ENCODE measurements at regions not wholly inside any gene's neighbourhood (a gene's known extent, or its start where the extent isn't known, plus 50 kb on each side); places are given as distances from the start of the nearest gene placed in this dataset.

DNA sequence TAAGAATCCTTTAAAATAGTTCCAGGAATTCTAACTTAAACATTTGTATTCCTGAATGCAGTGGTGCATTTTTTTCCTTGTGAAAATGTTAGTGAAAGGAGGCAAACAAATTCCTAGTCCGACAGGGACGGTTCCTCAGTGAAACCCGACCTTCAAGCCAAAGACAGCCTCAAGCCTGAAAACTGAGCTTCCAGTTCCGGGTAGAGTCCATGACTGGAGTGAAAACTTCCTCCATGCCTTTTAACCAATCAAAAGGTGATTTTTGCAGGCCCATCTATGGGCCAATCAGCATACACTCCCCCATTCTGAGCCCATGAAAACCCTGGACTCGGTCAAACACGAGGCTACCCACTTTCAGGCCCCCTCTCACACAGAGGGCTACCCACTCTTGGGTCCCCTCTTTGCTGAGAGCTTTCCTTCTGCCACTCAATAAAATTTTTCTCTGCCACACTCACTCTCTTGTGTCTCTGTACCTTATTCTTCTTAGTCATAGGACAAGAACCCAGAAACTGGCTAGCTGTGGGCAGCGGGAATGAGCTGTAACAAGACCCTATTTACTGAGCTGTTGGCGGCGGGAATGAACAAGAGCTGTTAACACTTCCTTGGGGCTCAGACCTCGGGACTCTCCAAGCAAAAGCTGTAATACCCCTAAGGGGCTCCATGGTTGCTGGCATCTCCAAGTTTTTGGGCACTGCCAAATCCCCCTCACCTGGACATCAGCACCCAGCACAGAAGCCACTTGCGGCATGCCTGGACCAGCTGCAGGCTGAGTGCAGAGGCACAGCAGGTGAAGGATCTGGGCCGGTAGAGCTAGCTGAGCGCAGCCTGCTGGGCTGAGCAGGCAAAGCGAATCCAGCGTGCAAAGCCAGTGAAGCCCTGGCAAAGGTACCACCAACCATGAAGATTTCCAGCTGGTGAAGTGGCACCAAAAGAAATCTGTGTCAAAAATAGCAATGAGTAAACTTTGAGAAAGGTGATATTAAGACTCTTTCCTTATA is 598.8 kb downstream of the MCTP2 start:
- Histone ChIP-seq H3K27ac (no peak overlapping the region), H3K27me3 (no peaks in the 10 kb centered on the region), H3K36me3 (replicated peaks in 1 of 2) (no peaks in the 10 kb centered on the region), H3K4me3 (no peak overlapping the region), H3K9me3 (replicated peaks in 1 of 3) (no peaks in the 10 kb centered on the region), H3K4me1 (replicated peaks in 1 of 2) (no peaks in the 10 kb centered on the region)
- TF ChIP-seq, protein P1, sequence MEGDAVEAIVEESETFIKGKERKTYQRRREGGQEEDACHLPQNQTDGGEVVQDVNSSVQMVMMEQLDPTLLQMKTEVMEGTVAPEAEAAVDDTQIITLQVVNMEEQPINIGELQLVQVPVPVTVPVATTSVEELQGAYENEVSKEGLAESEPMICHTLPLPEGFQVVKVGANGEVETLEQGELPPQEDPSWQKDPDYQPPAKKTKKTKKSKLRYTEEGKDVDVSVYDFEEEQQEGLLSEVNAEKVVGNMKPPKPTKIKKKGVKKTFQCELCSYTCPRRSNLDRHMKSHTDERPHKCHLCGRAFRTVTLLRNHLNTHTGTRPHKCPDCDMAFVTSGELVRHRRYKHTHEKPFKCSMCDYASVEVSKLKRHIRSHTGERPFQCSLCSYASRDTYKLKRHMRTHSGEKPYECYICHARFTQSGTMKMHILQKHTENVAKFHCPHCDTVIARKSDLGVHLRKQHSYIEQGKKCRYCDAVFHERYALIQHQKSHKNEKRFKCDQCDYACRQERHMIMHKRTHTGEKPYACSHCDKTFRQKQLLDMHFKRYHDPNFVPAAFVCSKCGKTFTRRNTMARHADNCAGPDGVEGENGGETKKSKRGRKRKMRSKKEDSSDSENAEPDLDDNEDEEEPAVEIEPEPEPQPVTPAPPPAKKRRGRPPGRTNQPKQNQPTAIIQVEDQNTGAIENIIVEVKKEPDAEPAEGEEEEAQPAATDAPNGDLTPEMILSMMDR (IDR thresholded peaks at IDR 0.05) = no peak
- no peak for TF ChIP-seq POLR2A (IDR thresholded peaks at IDR 0.05)
- DNase-seq = no peak
- intact Hi-C loops (cut with DNase I) = no loop called here
- WGBS, 4 donors = 82 to 90% (median 89%) methylated on average over 15 of the region's 15 CpGs

DNA sequence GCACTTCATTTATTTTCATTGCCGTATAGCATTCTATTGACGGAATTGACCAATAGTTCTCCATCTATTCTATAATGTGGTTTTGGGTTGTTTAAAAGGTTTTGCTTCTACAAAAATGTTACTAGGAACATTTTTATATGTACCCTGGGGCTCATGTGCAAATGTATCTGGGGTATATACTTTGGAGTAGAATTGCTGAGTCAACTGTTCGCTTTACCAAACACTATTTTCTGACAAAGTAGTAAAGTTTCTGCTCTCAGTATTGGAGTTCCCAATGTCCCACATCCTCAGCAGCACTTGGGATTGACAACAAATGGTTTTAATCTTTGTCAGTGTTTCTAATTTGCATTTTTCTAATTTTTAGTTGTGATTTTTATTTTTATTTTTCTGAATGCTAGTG is 602.6 kb downstream of the MCTP2 start:
- 86 to 92% (median 87%) methylated on average over 3 of the region's 3 CpGs for WGBS, 4 donors
- Histone ChIP-seq H3K27ac (no peak overlapping the region), H3K36me3 (replicated peaks in 1 of 2) (no peaks in the 10 kb centered on the region), H3K4me1 (replicated peaks in 1 of 2) (no peaks in the 10 kb centered on the region), H3K9me3 (replicated peaks in 1 of 3) (no peaks in the 10 kb centered on the region), H3K4me3 (no peak overlapping the region), H3K27me3 (no peaks in the 10 kb centered on the region)
- no peak for DNase-seq
- TF ChIP-seq POLR2A (IDR thresholded peaks at IDR 0.05) = no peak
- TF ChIP-seq, protein P1 (IDR thresholded peaks at IDR 0.05) = no peak
- intact Hi-C loops (cut with DNase I) = no loop called here

DNA sequence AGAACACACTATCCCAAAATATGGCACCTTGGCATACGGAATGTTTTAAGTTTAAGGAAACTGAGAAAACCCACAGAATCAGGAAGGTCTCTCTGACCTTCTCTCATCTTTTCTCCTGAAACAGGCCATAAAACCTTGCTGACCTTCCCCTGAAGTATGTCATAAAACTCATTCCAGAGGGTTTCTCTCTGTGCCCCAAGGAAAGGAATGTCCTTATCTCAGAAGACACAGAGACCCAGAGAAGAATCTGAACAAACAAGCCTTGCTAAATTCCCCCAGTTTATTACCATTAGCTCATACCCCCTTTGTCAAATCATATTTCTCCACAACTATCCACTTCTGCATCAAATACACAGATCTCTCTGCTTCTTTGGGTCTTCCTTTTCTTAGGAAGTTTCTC is 603.1 kb downstream of the MCTP2 start:
- intact Hi-C loops (cut with DNase I) = no loop called here
- no peaks in the 10 kb centered on the region for H3K36me3 ChIP-seq (replicated peaks in 1 of 2)
- H3K27ac ChIP-seq = no peak overlapping the region
- H3K4me3 ChIP-seq = no peak overlapping the region
- no peaks in the 10 kb centered on the region for H3K4me1 ChIP-seq (replicated peaks in 1 of 2)
- 52 to 71% (median 57%) methylated on average over 1 of the region's 1 CpG for WGBS, 4 donors
- TF ChIP-seq, protein P1 (IDR thresholded peaks at IDR 0.05) = no peak
- TF ChIP-seq POLR2A (IDR thresholded peaks at IDR 0.05) = no peak
- no peaks in the 10 kb centered on the region for H3K27me3 ChIP-seq
- DNase-seq = no peak
- no peaks in the 10 kb centered on the region for H3K9me3 ChIP-seq (replicated peaks in 1 of 3)

DNA sequence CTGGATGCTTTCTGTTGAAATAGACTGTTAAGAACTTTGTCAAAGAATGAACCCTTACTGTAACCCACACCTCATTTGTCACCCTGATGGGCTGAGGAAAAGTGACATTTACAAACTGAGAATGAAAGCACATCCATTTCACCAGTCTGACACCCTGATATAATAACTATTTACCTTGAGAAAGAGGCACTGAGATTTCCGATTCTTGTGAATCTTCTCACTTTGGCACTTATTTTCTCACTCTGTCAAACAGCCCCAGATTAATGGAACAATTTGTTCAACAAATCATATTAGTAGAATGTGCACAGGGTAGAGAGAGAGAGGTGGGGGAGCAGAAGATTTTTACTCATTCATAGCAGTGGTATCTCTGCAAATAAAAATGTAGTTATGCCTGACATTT is 606.9 kb downstream of the MCTP2 start:
- H3K36me3 ChIP-seq (replicated peaks in 1 of 2) = no peaks in the 10 kb centered on the region
- no peak for TF ChIP-seq POLR2A (IDR thresholded peaks at IDR 0.05)
- TF ChIP-seq, protein P1 (IDR thresholded peaks at IDR 0.05) = no peak
- no peaks in the 10 kb centered on the region for H3K27me3 ChIP-seq
- 44 to 71% (median 64%) methylated on average over 1 of the region's 1 CpG for WGBS, 4 donors
- no peak overlapping the region for H3K27ac ChIP-seq
- DNase-seq = no peak
- intact Hi-C loops (cut with DNase I) = no loop called here
- H3K4me3 ChIP-seq = no peak overlapping the region
- H3K4me1 ChIP-seq (replicated peaks in 1 of 2) = no peaks in the 10 kb centered on the region
- H3K9me3 ChIP-seq (replicated peaks in 1 of 3) = no peaks in the 10 kb centered on the region
